Activated T-cell treated with anti-CD3 and anti-CD28 coated beads, Interleukin-2, amount 50 U/mL, for 72 hours (primary cell): ENCODE measurements at regions not wholly inside any gene's neighbourhood (a gene's known extent, or its start where the extent isn't known, plus 50 kb on each side); places are given as distances from the start of the nearest gene placed in this dataset.

ENCODE experiments used
- ATAC-seq, 2 donors: fragments of 150-1000 bp; cut with Tn5 transposase; replicated peaks in 1 of 2; 2 replicates each; pipeline ENCODE4 v1.10.0; 2021; ENCODE audit warnings: moderate library complexity in 2 of 2, mild to moderate bottlenecking in 1 of 2
- DNase-seq, 2 donors: peaks; one replicate each; pipeline ENCODE4 v3.0.0; 2021 to 2022; ENCODE audit warnings: mixed read lengths in 1 of 2
- H3K27ac Mint-ChIP-seq: one replicate; pipeline ENCODE4 v1.8.0; 2022; ENCODE audit warnings: mild to moderate bottlenecking, moderate library complexity, mixed read lengths
- H3K27me3 Mint-ChIP-seq: one replicate; pipeline ENCODE4 v1.8.0; 2022; ENCODE audit warnings: low read depth, mixed read lengths
- H3K36me3 Mint-ChIP-seq, 2 donors: one replicate each; pipeline ENCODE4 v1.8.0; 2022; ENCODE audit warnings: mixed read lengths in 2 of 2, mild to moderate bottlenecking in 1 of 2; ENCODE audit not compliant: insufficient read depth in 2 of 2
- H3K4me1 Mint-ChIP-seq: one replicate; pipeline ENCODE4 v1.8.0; 2022; ENCODE audit warnings: low read depth, mixed read lengths
- H3K4me3 Mint-ChIP-seq, 2 donors: one replicate each; pipeline ENCODE4 v1.8.0; 2022; ENCODE audit warnings: mild to moderate bottlenecking in 2 of 2, mixed read lengths in 2 of 2, moderate library complexity in 2 of 2
- H3K9me3 Mint-ChIP-seq, 2 donors: one replicate each; pipeline ENCODE4 v1.8.0; 2022; ENCODE audit warnings: mixed read lengths in 2 of 2

GRCh38 chr2:152846697-152847470 is 128.5 kb downstream of the ARL6IP6 start:
- ATAC-seq = no peak
- Mint-ChIP-seq H3K27ac (no peak overlapping the region), H3K4me1 (no peaks in the 10 kb centered on the region), H3K27me3 (peaks cover 14% of the 10 kb centered on the region), H3K9me3 (no peaks in the 10 kb centered on the region), H3K4me3 (no peak overlapping the region), H3K36me3 (peaks cover 0 to 1% of the 10 kb centered on the region in 2 donors)
- DNase-seq = no peak

- no peak for ATAC-seq
- H3K4me1 Mint-ChIP-seq = no peaks in the 10 kb centered on the region
- H3K27ac Mint-ChIP-seq = no peak overlapping the region
- no peaks in the 10 kb centered on the region for H3K9me3 Mint-ChIP-seq
- H3K36me3 Mint-ChIP-seq = no peaks in the 10 kb centered on the region
- no peak overlapping the region for H3K4me3 Mint-ChIP-seq
- peaks cover 6% of the 10 kb centered on the region for H3K27me3 Mint-ChIP-seq
- no peak for DNase-seq
Observed at GRCh38 chr2:152835674-152836073, 117.3 kb downstream of the ARL6IP6 start.

GRCh38 chr2:152827944-152828343 is 109.5 kb downstream of the ARL6IP6 start:
- H3K36me3 Mint-ChIP-seq = no peaks in the 10 kb centered on the region

GRCh38 chr2:152826581-152827279 is 108.3 kb downstream of the ARL6IP6 start:
- DNase-seq = no peak
- H3K27ac Mint-ChIP-seq = no peak overlapping the region
- H3K36me3 Mint-ChIP-seq = no peaks in the 10 kb centered on the region
- no peak for ATAC-seq
- H3K9me3 Mint-ChIP-seq = no peaks in the 10 kb centered on the region
- H3K4me3 Mint-ChIP-seq = no peak overlapping the region
- H3K27me3 Mint-ChIP-seq = no peaks in the 10 kb centered on the region
- H3K4me1 Mint-ChIP-seq = no peaks in the 10 kb centered on the region

More at GRCh38 chr2:152827944-152828343, 109.5 kb downstream of the ARL6IP6 start:
- no peak for ATAC-seq
- Mint-ChIP-seq H3K4me1 (no peaks in the 10 kb centered on the region), H3K27me3 (peaks cover 6% of the 10 kb centered on the region), H3K9me3 (no peaks in the 10 kb centered on the region), H3K27ac (no peak overlapping the region), H3K4me3 (no peak overlapping the region)
- no peak for DNase-seq

- H3K27me3 Mint-ChIP-seq = no peaks in the 10 kb centered on the region
- no peaks in the 10 kb centered on the region for H3K36me3 Mint-ChIP-seq
- ATAC-seq = no peak
- no peaks in the 10 kb centered on the region for H3K4me1 Mint-ChIP-seq
- DNase-seq = no peak
- no peak overlapping the region for H3K4me3 Mint-ChIP-seq
- H3K9me3 Mint-ChIP-seq = no peaks in the 10 kb centered on the region
- no peak overlapping the region for H3K27ac Mint-ChIP-seq
Observed at GRCh38 chr2:152825834-152826233, 107.4 kb downstream of the ARL6IP6 start.

- Mint-ChIP-seq H3K9me3 (no peaks in the 10 kb centered on the region), H3K36me3 (no peaks in the 10 kb centered on the region), H3K27me3 (no peaks in the 10 kb centered on the region)
Observed at GRCh38 chr2:152823905-152824304, 105.5 kb downstream of the ARL6IP6 start.

GRCh38 chr2:152822676-152823075 is 104.3 kb downstream of the ARL6IP6 start:
- ATAC-seq (no peak), DNase-seq (no peak)
- H3K36me3 Mint-ChIP-seq = no peaks in the 10 kb centered on the region
- no peaks in the 10 kb centered on the region for H3K9me3 Mint-ChIP-seq
- no peak overlapping the region for H3K27ac Mint-ChIP-seq
- H3K4me1 Mint-ChIP-seq = no peaks in the 10 kb centered on the region
- H3K27me3 Mint-ChIP-seq = peaks cover under 1% of the 10 kb centered on the region
- no peak overlapping the region for H3K4me3 Mint-ChIP-seq

More at GRCh38 chr2:152823905-152824304, 105.5 kb downstream of the ARL6IP6 start:
- no peak for DNase-seq
- Mint-ChIP-seq H3K4me1 (no peaks in the 10 kb centered on the region), H3K27ac (no peak overlapping the region), H3K4me3 (no peak overlapping the region)
- ATAC-seq = no peak

GRCh38 chr2:152820048-152820447 is 101.6 kb downstream of the ARL6IP6 start:
- DNase-seq (no peak), ATAC-seq (no peak)
- H3K36me3 Mint-ChIP-seq = no peaks in the 10 kb centered on the region

GRCh38 chr2:152815634-152816257 is 97.3 kb downstream of the ARL6IP6 start:
- H3K27ac Mint-ChIP-seq = no peak overlapping the region
- no peak for DNase-seq
- H3K4me1 Mint-ChIP-seq = no peaks in the 10 kb centered on the region
- peaks cover 4 to 6% of the 10 kb centered on the region in 2 donors for H3K9me3 Mint-ChIP-seq
- H3K27me3 Mint-ChIP-seq = peaks cover 18% of the 10 kb centered on the region
- H3K36me3 Mint-ChIP-seq = peaks cover 4 to 9% of the 10 kb centered on the region in 2 donors
- H3K4me3 Mint-ChIP-seq = no peak overlapping the region
- ATAC-seq = no peak

More at GRCh38 chr2:152820048-152820447, 101.6 kb downstream of the ARL6IP6 start:
- Mint-ChIP-seq H3K9me3 (no peaks in the 10 kb centered on the region), H3K27me3 (peaks cover 14% of the 10 kb centered on the region), H3K4me3 (no peak overlapping the region), H3K4me1 (no peaks in the 10 kb centered on the region), H3K27ac (no peak overlapping the region)

- Mint-ChIP-seq H3K27me3 (peaks cover 18% of the 10 kb centered on the region), H3K9me3 (peaks cover 4 to 6% of the 10 kb centered on the region in 2 donors), H3K27ac (no peak overlapping the region), H3K36me3 (peaks cover 4 to 9% of the 10 kb centered on the region in 2 donors), H3K4me1 (no peaks in the 10 kb centered on the region), H3K4me3 (no peak overlapping the region)
- DNase-seq (no peak), ATAC-seq (no peak)
Observed at GRCh38 chr2:152814475-152815030, 96.1 kb downstream of the ARL6IP6 start.

GRCh38 chr2:152813351-152813750 is 94.9 kb downstream of the ARL6IP6 start:
- Mint-ChIP-seq H3K27ac (no peak overlapping the region), H3K27me3 (peaks cover 18% of the 10 kb centered on the region)
- no peak for ATAC-seq

More at GRCh38 chr2:152813351-152813750, 94.9 kb downstream of the ARL6IP6 start:
- no peaks in the 10 kb centered on the region for H3K4me1 Mint-ChIP-seq
- peaks cover 4 to 6% of the 10 kb centered on the region in 2 donors for H3K9me3 Mint-ChIP-seq
- H3K4me3 Mint-ChIP-seq = no peak overlapping the region
- no peak for DNase-seq
- peaks cover 4 to 9% of the 10 kb centered on the region in 2 donors for H3K36me3 Mint-ChIP-seq
